ENCODE measurements at regions not wholly inside any gene's neighbourhood (a gene's known extent, or its start where the extent isn't known, plus 50 kb on each side); places are given as distances from the start of the nearest gene placed in this dataset.

DNA sequence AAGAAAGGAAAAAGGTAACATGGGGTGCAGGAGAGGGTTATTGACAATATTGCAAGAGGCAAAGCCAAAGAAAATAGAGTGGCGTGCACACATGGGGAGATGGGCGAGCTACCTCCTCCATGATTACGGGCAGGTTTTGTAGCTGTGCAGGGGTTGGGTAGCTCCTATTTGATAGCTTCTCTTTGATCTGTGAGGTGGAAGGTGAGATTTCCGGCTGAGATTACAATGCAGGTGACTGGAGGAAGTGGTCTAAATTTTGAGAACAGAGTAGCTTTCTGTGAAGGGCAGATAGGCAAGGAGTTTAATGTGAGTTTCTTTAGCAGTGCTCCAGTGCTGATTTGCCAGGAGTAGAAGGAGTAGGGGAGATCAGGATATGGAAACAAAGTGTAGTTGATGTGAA lies 263.4 kb downstream of the PLA2G4A start:
- H3K36me3 ChIP-seq (ENCODE audit: low read depth): no peaks in the 10 kb centered on the region
- H4K20me1 ChIP-seq (ENCODE audit: insufficient read depth): no peaks in the 10 kb centered on the region
- no peaks in the 10 kb centered on the region for H3K9me3 ChIP-seq (ENCODE audit: insufficient read depth, low read depth)
- H3K79me2 ChIP-seq (ENCODE audit: low read depth): no peaks in the 10 kb centered on the region
- DNase-seq: no peak
- H3K27me3 ChIP-seq (ENCODE audit: insufficient read depth, low read depth): no peaks in the 10 kb centered on the region
- no peak overlapping the region for H2AFZ ChIP-seq
- H3K9me2 ChIP-seq (ENCODE audit: insufficient read depth): no peaks in the 10 kb centered on the region
- BruUV-seq (replicated peaks): no TSS peak
- no peak overlapping the region for H3K4me3 ChIP-seq
- CTCF ChIA-PET: no interaction called here
- H3K4me1 ChIP-seq (replicated peaks; ENCODE audit: insufficient read depth): no peaks in the 10 kb centered on the region
- TF ChIP-seq, protein P1, sequence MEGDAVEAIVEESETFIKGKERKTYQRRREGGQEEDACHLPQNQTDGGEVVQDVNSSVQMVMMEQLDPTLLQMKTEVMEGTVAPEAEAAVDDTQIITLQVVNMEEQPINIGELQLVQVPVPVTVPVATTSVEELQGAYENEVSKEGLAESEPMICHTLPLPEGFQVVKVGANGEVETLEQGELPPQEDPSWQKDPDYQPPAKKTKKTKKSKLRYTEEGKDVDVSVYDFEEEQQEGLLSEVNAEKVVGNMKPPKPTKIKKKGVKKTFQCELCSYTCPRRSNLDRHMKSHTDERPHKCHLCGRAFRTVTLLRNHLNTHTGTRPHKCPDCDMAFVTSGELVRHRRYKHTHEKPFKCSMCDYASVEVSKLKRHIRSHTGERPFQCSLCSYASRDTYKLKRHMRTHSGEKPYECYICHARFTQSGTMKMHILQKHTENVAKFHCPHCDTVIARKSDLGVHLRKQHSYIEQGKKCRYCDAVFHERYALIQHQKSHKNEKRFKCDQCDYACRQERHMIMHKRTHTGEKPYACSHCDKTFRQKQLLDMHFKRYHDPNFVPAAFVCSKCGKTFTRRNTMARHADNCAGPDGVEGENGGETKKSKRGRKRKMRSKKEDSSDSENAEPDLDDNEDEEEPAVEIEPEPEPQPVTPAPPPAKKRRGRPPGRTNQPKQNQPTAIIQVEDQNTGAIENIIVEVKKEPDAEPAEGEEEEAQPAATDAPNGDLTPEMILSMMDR (conservative IDR thresholded peaks at IDR 0.05): no peak
- TF ChIP-seq EZH2 (IDR thresholded peaks at IDR 0.05; ENCODE audit: low read depth): no peak
- no peak overlapping the region for H3K27ac ChIP-seq
- no peaks in the 10 kb centered on the region for H3F3A ChIP-seq (ENCODE audit: insufficient read depth, low read depth)
- intact Hi-C loops (cut with micrococcal nuclease; ENCODE audit: unreplicated experiment): no loop called here
- POLR2A ChIA-PET (ENCODE audit: unreplicated experiment): no interaction called here
- no peak overlapping the region for H3K4me2 ChIP-seq

DNA sequence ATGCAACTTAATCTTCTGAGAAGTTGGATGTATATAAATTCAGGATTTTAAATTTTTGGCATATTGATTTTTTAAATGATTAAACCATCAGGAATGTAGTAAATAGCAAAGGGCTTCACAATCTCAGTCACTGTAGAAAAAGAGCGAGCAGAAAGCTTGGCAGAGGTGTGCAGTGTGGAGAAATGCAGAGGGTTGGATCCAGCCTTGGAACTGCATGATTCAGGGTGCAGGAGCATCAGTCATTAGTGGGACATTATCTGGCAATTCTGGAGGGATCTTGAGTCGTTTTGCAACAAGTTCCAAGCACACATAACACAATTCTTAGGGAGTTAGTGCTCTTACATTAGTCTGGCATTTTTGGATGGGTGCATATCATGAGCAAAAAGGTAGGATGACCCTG lies 267.9 kb downstream of the PLA2G4A start:
- H3K27ac ChIP-seq: no peak overlapping the region
- no peaks in the 10 kb centered on the region for H3K9me3 ChIP-seq (ENCODE audit: insufficient read depth, low read depth)
- DNase-seq: no peak
- POLR2A ChIA-PET (ENCODE audit: unreplicated experiment): no interaction called here
- H2AFZ ChIP-seq: no peak overlapping the region
- CTCF ChIA-PET: no interaction called here
- H4K20me1 ChIP-seq (ENCODE audit: insufficient read depth): no peaks in the 10 kb centered on the region
- no peaks in the 10 kb centered on the region for H3F3A ChIP-seq (ENCODE audit: insufficient read depth, low read depth)
- no peak overlapping the region for H3K4me2 ChIP-seq
- H3K9me2 ChIP-seq (ENCODE audit: insufficient read depth): no peaks in the 10 kb centered on the region
- no peaks in the 10 kb centered on the region for H3K27me3 ChIP-seq (ENCODE audit: insufficient read depth, low read depth)
- no peaks in the 10 kb centered on the region for H3K36me3 ChIP-seq (ENCODE audit: low read depth)
- no peak for TF ChIP-seq EZH2 (IDR thresholded peaks at IDR 0.05; ENCODE audit: low read depth)
- TF ChIP-seq, protein P1 (conservative IDR thresholded peaks at IDR 0.05): no peak
- BruUV-seq (replicated peaks): no TSS peak
- no peak overlapping the region for H3K4me3 ChIP-seq
- no peaks in the 10 kb centered on the region for H3K4me1 ChIP-seq (replicated peaks; ENCODE audit: insufficient read depth)
- no peaks in the 10 kb centered on the region for H3K79me2 ChIP-seq (ENCODE audit: low read depth)
- intact Hi-C loops (cut with micrococcal nuclease; ENCODE audit: unreplicated experiment): no loop called here

DNA sequence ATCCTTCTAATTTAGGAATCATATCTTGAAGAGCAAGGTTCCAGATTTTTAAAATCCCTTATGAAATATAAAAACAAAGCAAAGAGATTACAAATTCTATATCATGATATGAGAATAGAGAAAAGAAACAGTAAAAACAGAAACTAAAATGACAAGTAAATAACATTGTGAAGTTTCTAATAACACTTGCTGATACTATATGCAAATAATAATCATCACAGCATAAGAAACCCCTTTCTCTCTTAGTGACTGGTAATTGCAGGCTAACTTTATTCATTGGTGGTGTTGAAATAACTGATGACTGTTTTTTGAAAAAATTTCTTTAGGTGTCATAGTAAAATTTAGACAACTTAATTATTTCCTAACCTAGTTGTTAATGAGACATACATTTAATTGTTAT lies 281.6 kb downstream of the PLA2G4A start:
- BruUV-seq (replicated peaks): no TSS peak
- Histone ChIP-seq H3K79me2 (ENCODE audit: low read depth) (no peaks in the 10 kb centered on the region), H3K27ac (no peak overlapping the region), H3K4me2 (no peak overlapping the region), H3K4me3 (no peak overlapping the region), H2AFZ (no peak overlapping the region), H3F3A (ENCODE audit: insufficient read depth, low read depth) (no peaks in the 10 kb centered on the region), H3K9me3 (ENCODE audit: insufficient read depth, low read depth) (no peaks in the 10 kb centered on the region), H3K36me3 (ENCODE audit: low read depth) (no peaks in the 10 kb centered on the region), H3K27me3 (ENCODE audit: insufficient read depth, low read depth) (no peaks in the 10 kb centered on the region), H3K9me2 (ENCODE audit: insufficient read depth) (no peaks in the 10 kb centered on the region), H4K20me1 (ENCODE audit: insufficient read depth) (no peaks in the 10 kb centered on the region), H3K4me1 (replicated peaks; ENCODE audit: insufficient read depth) (no peaks in the 10 kb centered on the region)
- ChIA-PET POLR2A (ENCODE audit: unreplicated experiment) (no interaction called here), CTCF (no interaction called here)
- DNase-seq: no peak
- TF ChIP-seq EZH2 (IDR thresholded peaks at IDR 0.05; ENCODE audit: low read depth): no peak
- TF ChIP-seq, protein P1 (conservative IDR thresholded peaks at IDR 0.05): no peak
- intact Hi-C loops (cut with micrococcal nuclease; ENCODE audit: unreplicated experiment): no loop called here

All from PC-9 (cell line).